ENCODE measurements at regions not wholly inside any gene's neighbourhood (a gene's known extent, or its start where the extent isn't known, plus 50 kb on each side); places are given as distances from the start of the nearest gene placed in this dataset.
"Not testable (repeated sequence)": the region's sequence is repeated elsewhere in the genome, so short reads cannot be mapped to it uniquely, and the experiment has no call there.

DNA sequence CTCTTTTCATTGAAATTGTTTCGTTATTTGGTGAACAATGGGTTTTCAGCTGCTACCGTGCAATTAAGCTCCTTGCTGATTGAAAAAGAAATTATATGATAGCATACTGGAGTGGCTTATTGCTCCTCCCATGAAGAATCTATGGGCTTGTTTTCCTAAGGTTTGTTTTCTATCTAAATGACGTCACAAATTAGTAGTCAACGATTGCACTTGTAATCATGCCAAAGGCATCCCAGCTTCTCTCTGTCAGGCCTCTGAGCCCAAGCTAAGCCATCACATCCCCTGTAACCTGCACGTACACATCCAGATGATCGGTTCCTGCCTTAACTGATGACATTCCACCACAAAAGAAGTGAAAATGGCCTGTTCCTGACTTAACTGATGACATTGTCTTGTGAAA, 388.0 kb upstream of the LMCD1 start:
- intact Hi-C loops (cut with micrococcal nuclease) = no loop called here

DNA sequence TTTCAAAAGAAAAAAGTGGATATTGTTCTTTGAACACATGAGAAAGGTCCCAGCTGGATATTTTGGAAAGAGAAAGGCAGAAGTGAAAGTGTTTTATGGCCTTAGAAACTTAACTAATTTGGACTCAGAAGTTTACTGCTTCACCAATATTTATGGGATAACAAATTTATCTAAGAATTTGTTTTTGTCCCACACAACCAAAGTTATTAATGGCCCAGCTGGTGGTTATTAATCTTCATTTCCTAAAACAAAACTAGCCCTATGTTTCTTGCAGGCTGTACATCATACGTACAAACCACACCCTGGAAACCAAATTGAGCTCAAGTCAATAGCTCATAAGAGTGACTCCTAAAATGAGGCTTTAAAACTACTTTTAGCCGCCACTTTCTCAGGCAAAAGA, 372.9 kb upstream of the LMCD1 start:
- intact Hi-C loops (cut with micrococcal nuclease) = no loop called here

DNA sequence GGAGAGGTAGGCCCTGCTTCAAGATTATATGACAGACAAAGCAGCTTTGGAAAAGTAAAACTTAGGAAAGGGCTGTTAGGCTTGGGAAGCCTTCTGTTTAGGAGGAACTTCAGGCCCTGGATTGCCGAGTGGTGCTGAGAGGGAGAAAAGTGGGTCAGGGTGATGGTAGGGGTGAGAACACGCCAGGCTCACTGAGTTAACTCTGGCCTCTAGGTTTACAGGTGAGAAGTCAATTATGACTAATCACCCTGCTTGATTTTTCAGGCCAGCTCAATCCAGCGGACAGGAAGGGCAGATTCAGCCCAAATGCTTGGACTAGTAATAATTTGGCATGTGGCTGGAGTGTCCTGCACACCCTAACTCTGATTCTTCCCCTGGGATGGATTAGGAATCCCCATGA, 365.1 kb upstream of the LMCD1 start:
- intact Hi-C loops (cut with micrococcal nuclease) = no loop called here

GRCh38 chr3:8143186-8143585, 358.4 kb upstream of the LMCD1 start:
- intact Hi-C loops (cut with micrococcal nuclease) = no loop called here

- intact Hi-C loops (cut with micrococcal nuclease) = no loop called here
Measured at GRCh38 chr3:8145661-8146060, 356.0 kb upstream of the LMCD1 start.

DNA sequence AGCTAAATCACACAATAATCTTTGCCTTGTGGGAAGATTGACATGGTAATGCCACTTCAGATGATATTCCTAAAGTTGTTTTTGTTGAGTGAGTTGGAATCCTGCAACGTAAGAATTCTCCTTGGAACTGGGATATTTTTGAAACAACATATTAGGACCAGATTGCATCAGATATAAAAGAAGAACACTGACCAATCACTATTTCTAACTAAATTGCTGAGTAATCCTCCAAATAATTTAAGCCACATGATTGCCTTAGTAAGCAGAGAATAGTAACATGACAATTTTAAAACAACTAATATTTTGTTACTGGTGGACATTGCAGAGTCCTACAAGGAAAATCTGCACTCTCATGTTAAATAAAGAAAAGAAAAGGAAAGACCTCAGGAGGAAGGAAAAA, 353.9 kb upstream of the LMCD1 start:
- intact Hi-C loops (cut with micrococcal nuclease) = no loop called here

GRCh38 chr3:8152821-8153418, 348.7 kb upstream of the LMCD1 start:
- intact Hi-C loops (cut with micrococcal nuclease) = no loop called here

DNA sequence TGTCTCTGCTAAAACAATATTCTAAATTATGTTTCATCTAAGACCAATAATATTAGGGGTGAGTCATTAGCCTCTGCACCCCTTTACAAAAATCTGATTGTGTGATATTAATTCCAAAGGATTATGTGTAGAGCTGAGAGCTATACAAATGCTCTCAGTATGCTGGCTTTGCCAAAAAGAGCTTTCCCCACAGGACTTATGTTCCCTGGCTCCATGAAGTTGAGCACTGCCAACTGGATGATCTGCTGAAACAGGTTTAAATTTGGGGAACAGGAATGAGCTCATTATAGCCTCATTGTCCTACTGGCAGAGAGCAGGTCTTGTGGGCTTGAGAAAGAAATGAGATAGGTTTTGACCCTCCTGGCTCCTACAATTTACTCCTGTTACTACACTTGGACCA, 347.8 kb upstream of the LMCD1 start:
- intact Hi-C loops (cut with micrococcal nuclease) = no loop called here

DNA sequence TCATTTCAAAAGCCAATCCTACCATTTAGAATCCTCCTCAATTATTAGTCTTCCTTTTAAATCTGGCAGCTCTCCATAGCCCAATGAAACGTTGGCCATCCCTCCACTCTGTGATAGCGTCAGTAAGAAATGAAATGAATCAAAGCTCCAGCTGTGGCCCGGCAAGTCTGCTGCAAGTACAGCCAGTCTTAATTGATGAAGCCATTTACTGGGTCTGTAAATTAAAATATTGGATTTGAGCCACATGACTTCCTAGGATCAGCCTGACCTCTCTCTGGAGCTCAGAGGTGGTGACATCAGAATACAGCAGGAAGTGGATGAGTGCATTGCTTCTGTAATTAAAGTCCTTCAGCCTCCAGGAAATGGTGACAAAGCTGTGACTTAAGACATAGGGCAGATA, 347.0 kb upstream of the LMCD1 start:
- intact Hi-C loops (cut with micrococcal nuclease) = no loop called here

DNA sequence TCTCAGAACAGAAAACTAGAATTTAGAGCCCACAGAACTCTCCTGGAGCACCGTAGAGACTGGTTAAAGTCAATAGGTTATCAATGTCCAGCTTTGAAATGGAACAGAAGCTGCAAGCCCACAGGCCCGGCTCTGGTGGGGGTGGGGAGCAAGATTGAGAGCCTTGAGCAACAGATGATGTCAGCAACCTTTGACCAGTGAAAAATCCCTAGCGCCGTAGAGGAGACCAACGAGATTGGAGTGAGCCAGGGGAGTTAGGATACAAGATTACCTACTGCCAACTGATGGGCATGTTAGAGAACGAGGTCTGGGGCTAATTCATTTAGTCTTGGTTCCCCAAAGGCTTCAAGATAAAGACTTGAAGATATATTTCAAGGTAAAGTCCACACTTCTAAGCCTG, 345.5 kb upstream of the LMCD1 start:
- intact Hi-C loops (cut with micrococcal nuclease) = no loop called here

- intact Hi-C loops (cut with micrococcal nuclease) = no loop called here
Measured at GRCh38 chr3:8156831-8157230, 344.8 kb upstream of the LMCD1 start.

GRCh38 chr3:8157640-8158039, 344.0 kb upstream of the LMCD1 start:
- intact Hi-C loops (cut with micrococcal nuclease) = no loop called here

DNA sequence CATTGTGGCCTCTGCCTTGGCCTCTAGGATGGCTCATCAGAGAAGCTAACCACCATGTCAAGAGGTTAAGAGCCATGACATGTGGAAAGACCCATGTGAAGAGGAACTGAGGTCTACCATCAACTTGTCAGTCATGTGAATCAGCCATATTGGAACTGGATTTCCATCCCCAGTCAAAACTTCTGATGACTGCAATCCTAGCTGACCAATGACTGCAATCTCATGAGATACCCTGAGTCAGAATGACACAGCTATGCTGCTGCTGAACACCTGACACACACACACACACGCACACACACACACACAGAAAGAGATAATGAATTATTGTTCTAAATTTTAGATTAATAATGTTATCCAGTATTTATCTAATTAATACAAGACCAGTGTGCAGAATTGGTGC, 337.5 kb upstream of the LMCD1 start:
- intact Hi-C loops (cut with micrococcal nuclease) = no loop called here

DNA sequence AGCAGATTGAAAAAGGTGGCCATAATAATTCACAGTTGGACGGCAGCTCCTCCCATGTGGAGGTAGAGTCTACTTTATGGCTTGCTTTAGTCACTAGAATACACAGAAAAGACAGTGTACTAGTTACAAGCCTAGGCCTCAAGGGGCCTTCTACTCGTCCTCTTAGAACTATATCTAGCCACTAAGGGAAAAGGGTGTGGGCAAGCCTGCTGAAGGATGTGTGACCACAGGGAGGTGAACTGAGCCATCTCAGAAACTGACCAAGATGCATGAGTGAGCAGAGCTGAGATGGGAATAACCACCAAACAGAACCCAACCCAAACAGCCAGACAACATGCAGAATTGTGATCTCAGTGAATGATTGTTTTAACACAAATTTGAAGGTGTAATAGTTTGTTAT, 335.6 kb upstream of the LMCD1 start:
- intact Hi-C loops (cut with micrococcal nuclease) = no loop called here

DNA sequence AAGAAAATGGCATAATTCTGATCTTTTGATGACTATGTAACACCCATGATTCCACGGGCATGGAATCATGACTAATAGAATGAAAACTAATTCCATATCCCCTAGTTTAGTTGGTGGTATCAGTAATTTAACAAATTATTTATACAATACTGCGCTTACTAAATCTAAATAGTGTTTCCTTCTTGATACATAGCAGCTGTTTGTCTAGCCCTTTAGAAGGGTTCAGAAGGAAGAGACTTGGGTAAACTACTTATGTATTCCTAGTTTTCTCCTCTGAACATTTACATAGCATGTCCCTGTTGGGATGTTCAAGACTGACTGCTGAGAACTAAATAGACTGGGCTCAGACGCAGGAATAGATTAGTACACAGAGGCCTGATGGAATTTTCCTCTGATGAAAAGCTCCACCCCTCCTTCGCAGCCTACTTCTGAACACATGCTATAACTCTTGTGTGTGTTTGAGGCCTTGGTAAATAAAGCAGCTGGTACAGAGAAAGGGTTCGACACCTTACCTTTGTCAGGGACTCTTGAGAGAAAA, 330.6 kb upstream of the LMCD1 start:
- intact Hi-C loops (cut with micrococcal nuclease) = no loop called here

DNA sequence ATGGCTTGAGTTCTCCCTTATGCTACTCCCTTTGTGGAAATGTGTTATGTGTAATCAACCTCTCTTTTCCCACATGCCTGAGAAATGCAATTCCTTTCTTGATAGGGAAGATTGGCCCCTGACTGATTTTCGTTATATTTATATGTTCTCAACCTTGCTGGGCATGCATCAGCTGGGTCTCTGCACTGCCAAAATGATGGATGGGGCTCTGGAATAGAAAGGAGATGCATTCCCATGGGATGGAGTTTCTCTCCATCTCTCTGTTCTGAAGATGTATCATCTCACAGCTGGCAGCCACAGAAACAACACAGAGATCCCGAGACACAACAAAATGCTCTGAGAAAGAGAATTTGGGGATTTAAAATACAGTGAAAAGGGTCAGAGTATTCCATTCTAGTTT, 327.7 kb upstream of the LMCD1 start:
- intact Hi-C loops (cut with micrococcal nuclease) = no loop called here

- intact Hi-C loops (cut with micrococcal nuclease) = not testable (repeated sequence)
Measured at GRCh38 chr3:8176759-8177483, 324.7 kb upstream of the LMCD1 start.

GRCh38 chr3:8178516-8178915, 323.1 kb upstream of the LMCD1 start:
- intact Hi-C loops (cut with micrococcal nuclease) = not testable (repeated sequence)

- intact Hi-C loops (cut with micrococcal nuclease) = no loop called here
Measured at GRCh38 chr3:8182904-8183303, 318.7 kb upstream of the LMCD1 start.

- intact Hi-C loops (cut with micrococcal nuclease) = no loop called here
Measured at GRCh38 chr3:8183627-8184026, 318.0 kb upstream of the LMCD1 start.

DNA sequence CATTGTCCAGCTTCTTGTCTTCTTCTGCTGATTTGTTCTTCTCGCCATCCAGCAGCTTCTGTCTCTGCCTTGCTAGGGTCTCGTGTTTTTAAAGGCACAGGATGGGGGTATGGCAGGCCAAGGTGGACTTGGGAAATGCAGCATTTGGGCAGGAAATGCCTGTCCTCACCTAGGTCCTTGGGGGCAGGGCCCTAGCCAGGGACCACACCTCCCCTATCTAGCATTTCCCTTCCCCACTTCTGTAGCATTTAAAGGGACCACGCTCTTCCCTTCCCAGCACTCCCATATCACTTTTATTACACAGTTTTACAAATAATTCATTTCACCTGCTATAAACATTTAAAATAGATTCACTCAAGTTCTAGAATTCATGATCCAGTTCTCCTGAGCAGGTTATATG, 315.4 kb upstream of the LMCD1 start:
- intact Hi-C loops (cut with micrococcal nuclease) = no loop called here

DNA sequence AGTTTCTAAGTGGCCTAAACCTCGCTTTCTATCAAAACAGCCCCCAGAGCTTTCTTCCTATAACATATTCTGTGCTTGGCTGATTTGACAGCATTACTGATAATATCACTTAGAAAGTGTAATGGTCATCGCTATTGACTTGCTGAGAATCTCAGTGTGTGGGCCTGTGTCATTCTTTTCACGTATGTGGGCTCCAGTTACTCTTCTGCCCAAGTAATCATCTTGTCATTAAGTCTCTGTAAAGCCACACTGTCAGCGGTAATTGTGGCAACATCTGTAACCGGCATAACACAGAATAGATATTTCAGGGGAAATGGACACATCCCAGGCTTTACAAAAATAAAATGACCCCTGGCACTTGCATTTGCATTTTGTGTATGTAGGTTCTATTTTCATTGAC, 313.6 kb upstream of the LMCD1 start:
- intact Hi-C loops (cut with micrococcal nuclease) = no loop called here

DNA sequence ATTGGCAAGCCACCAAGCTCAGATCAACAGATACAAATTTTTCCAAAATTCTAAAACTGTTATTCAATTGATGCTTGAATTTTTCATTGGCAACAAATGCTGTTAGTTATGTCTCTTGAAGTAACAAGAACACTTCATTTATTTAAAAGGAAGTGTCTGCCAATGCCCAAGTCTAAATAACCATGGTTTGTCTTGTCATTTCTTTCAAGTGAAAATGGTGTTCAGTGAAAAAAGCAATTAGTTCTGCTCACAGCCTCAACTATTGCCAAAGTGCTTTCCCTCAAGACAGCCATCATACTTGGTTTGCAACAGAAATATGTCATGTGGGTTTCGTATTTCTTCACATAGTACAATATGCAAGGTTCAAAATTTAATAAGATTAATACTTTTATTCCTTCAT, 312.6 kb upstream of the LMCD1 start:
- intact Hi-C loops (cut with micrococcal nuclease) = no loop called here
